Tibial nerve (tissue), 4 donors: ENCODE measurements at regions not wholly inside any gene's neighbourhood (a gene's known extent, or its start where the extent isn't known, plus 50 kb on each side); places are given as distances from the start of the nearest gene placed in this dataset.

Source experiments
- DNase-seq, 2 donors: peaks; one replicate each; pipeline ENCODE4 v3.0.0-alpha.2; 2019; ENCODE audit warnings: low spot score in 2 of 2
- H3K27ac ChIP-seq, 4 donors: fragments of 200-600 bp; sonication (generic) in 3 of 4; one replicate each; pipeline ENCODE4 v1.5.1; 2017 to 2019; ENCODE audit warnings: mild to moderate bottlenecking in 1 of 4
- H3K27me3 ChIP-seq, 2 donors: fragments of 200-600 bp; sonication (generic) in 1 of 2; one replicate each; pipeline versions ENCODE4 v1.5.1 to v1.6.0; 2017 to 2019
- H3K36me3 ChIP-seq, 3 donors: fragments of 200-600 bp; sonication (generic); one replicate each; pipeline ENCODE4 v1.5.1; 2018 to 2019
- H3K4me1 ChIP-seq, 4 donors: fragments of 200-600 bp; sonication (generic) in 3 of 4; one replicate each; pipeline ENCODE4 v1.5.1; 2017 to 2019
- H3K4me3 ChIP-seq, 4 donors: fragments of 200-600 bp; sonication (generic) in 3 of 4; one replicate each; pipeline ENCODE4 v1.5.1; 2017 to 2019; ENCODE audit warnings: mild to moderate bottlenecking in 1 of 4, moderate library complexity in 1 of 4
- H3K9me3 ChIP-seq, 4 donors: fragments of 200-600 bp; sonication (generic) in 3 of 4; one replicate each; pipeline ENCODE4 v1.5.1; 2017 to 2019
- CTCF ChIP-seq, 5 experiments: fragments of 200-600 bp in 3 of 5; fragments of 450-650 bp in 2 of 5; sonication (generic) in 3 of 5; IDR thresholded peaks; one replicate each; pipeline ENCODE4 v1.5.1; 2016 to 2019; ENCODE audit warnings: antibody characterized with exemption in 5 of 5, mild to moderate bottlenecking in 3 of 5, moderate library complexity in 2 of 5
- EP300 ChIP-seq, 2 donors: sonication (generic); formaldehyde crosslinking; IDR thresholded peaks; one replicate each; pipeline ENCODE4 v1.6.1; 2017; ENCODE audit warnings: antibody characterized with exemption in 2 of 2, mild to moderate bottlenecking in 1 of 2
- POLR2A ChIP-seq, 2 donors: fragments of 450-650 bp; IDR thresholded peaks; one replicate each; pipeline ENCODE4 v1.6.1; 2017; ENCODE audit warnings: antibody characterized with exemption in 2 of 2, mild to moderate bottlenecking in 2 of 2, moderate library complexity in 2 of 2
- WGBS, 2 donors: methylation state at CpG; one replicate each; pipeline ENCODE4 v1.1.5; 2018; 5-methylcytosine and 5-hydroxymethylcytosine counted together

GRCh38 chr6:115704028-115704427 is 356.7 kb downstream of the FRK start:
- H3K9me3 ChIP-seq: peaks cover 0 to 26% (median 3%) of the 10 kb centered on the region in 4 donors
- DNase-seq: no peak
- no peaks in the 10 kb centered on the region for H3K36me3 ChIP-seq
- no peak overlapping the region for H3K4me3 ChIP-seq
- no peak for TF ChIP-seq POLR2A (IDR thresholded peaks at IDR 0.05)
- no peak for TF ChIP-seq EP300 (IDR thresholded peaks at IDR 0.05)
- no peak for TF ChIP-seq CTCF (IDR thresholded peaks at IDR 0.05)
- no peaks in the 10 kb centered on the region for H3K27me3 ChIP-seq
- H3K27ac ChIP-seq: no peak overlapping the region
- H3K4me1 ChIP-seq: no peaks in the 10 kb centered on the region
- 88 to 100% methylated on average over 3 of the region's 3 CpGs for WGBS, 2 donors

GRCh38 chr6:115691433-115691832 is 369.3 kb downstream of the FRK start:
- DNase-seq: no peak
- no peak for TF ChIP-seq CTCF (IDR thresholded peaks at IDR 0.05)
- no peak for TF ChIP-seq EP300 (IDR thresholded peaks at IDR 0.05)
- no peak for TF ChIP-seq POLR2A (IDR thresholded peaks at IDR 0.05)
- Histone ChIP-seq H3K27me3 (no peaks in the 10 kb centered on the region), H3K4me3 (no peak overlapping the region), H3K9me3 (no peaks in the 10 kb centered on the region), H3K4me1 (no peaks in the 10 kb centered on the region), H3K36me3 (no peaks in the 10 kb centered on the region), H3K27ac (no peak overlapping the region)

- Histone ChIP-seq H3K4me3 (no peak overlapping the region), H3K9me3 (no peaks in the 10 kb centered on the region), H3K36me3 (no peaks in the 10 kb centered on the region), H3K27ac (no peak overlapping the region), H3K27me3 (no peaks in the 10 kb centered on the region), H3K4me1 (no peaks in the 10 kb centered on the region)
- no peak for TF ChIP-seq CTCF (IDR thresholded peaks at IDR 0.05)
- TF ChIP-seq EP300 (IDR thresholded peaks at IDR 0.05): no peak
- no peak for TF ChIP-seq POLR2A (IDR thresholded peaks at IDR 0.05)
- 80 to 90% methylated on average over 3 of the region's 3 CpGs for WGBS, 2 donors
- DNase-seq: no peak
These were observed 369.8 kb downstream of the FRK start for GRCh38 chr6:115690854-115691253.

GRCh38 chr6:115681978-115682775 is 378.5 kb downstream of the FRK start:
- Histone ChIP-seq H3K36me3 (no peaks in the 10 kb centered on the region), H3K4me1 (no peaks in the 10 kb centered on the region), H3K4me3 (no peak overlapping the region), H3K27me3 (no peaks in the 10 kb centered on the region), H3K9me3 (no peaks in the 10 kb centered on the region), H3K27ac (no peak overlapping the region)
- 75% methylated on average over 5 of the region's 5 CpGs for WGBS, 2 donors
- DNase-seq: no peak
- no peak for TF ChIP-seq EP300 (IDR thresholded peaks at IDR 0.05)
- TF ChIP-seq POLR2A (IDR thresholded peaks at IDR 0.05): no peak
- TF ChIP-seq CTCF (IDR thresholded peaks at IDR 0.05): no peak

- Histone ChIP-seq H3K27me3 (no peaks in the 10 kb centered on the region), H3K4me1 (no peaks in the 10 kb centered on the region), H3K4me3 (no peak overlapping the region), H3K9me3 (no peaks in the 10 kb centered on the region), H3K36me3 (no peaks in the 10 kb centered on the region), H3K27ac (no peak overlapping the region)
- 86 to 89% methylated on average over 3 of the region's 3 CpGs for WGBS, 2 donors
- TF ChIP-seq CTCF (IDR thresholded peaks at IDR 0.05) (no peak), POLR2A (IDR thresholded peaks at IDR 0.05) (no peak), EP300 (IDR thresholded peaks at IDR 0.05) (no peak)
- no peak for DNase-seq
These were observed 380.1 kb downstream of the FRK start for GRCh38 chr6:115680621-115681020.
